ENCODE measurements at regions not wholly inside any gene's neighbourhood (a gene's known extent, or its start where the extent isn't known, plus 50 kb on each side); places are given as distances from the start of the nearest gene placed in this dataset.

DNA sequence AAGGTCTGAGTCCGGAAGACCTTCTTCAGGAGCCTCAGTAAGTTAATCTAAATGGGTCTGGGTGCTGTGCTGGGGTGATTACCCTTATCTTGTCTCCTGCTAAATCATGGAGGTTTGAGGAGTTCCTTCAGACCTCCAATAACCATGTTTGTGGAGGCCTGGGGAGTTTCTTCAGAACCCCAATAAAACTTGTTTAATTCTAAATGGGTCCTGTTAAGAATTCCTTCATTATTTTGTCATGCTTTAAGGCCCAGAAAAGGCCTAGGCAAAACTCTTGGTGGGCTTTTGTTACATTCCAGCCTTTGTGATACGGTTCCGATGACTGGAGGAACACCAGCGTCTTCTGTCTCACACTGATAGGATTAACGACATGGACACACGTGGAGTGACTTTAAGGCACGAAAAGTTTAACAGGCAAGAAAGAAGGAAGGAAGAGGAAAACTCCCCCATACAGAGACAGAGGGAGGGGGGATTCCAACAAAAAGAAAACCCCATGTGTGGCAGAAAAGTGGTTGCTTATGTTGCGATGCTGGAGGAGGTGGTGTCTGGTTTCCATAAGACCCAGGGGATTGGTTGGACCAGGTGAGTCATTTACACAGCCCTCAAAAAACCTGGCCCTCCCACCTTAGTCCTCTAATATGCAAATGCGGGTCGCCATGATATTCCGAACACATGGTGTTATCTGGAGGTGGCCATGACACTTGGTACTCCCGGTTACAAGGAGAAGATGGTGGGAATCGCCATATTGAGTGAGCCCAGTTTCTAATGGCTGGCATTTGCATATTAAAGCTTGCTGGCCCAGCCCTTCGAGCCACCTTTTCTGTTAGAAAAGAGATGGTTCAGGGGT, 72.6 kb upstream of the MFGE8 start:
- intact Hi-C loops (cut with DNase I, micrococcal nuclease), result no loop called here
- H3K36me3 ChIP-seq (ENCODE audit: low read depth), result no peaks in the 10 kb centered on the region
- TF ChIP-seq, protein P1, sequence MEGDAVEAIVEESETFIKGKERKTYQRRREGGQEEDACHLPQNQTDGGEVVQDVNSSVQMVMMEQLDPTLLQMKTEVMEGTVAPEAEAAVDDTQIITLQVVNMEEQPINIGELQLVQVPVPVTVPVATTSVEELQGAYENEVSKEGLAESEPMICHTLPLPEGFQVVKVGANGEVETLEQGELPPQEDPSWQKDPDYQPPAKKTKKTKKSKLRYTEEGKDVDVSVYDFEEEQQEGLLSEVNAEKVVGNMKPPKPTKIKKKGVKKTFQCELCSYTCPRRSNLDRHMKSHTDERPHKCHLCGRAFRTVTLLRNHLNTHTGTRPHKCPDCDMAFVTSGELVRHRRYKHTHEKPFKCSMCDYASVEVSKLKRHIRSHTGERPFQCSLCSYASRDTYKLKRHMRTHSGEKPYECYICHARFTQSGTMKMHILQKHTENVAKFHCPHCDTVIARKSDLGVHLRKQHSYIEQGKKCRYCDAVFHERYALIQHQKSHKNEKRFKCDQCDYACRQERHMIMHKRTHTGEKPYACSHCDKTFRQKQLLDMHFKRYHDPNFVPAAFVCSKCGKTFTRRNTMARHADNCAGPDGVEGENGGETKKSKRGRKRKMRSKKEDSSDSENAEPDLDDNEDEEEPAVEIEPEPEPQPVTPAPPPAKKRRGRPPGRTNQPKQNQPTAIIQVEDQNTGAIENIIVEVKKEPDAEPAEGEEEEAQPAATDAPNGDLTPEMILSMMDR (IDR thresholded peaks at IDR 0.05), result no peak
- H3K9me3 ChIP-seq, result no peaks in the 10 kb centered on the region
- ATAC-seq (no peak), DNase-seq (no peak)
- no peaks in the 10 kb centered on the region for H3K4me1 ChIP-seq (ENCODE audit: low read depth)
- no peak overlapping the region for H3K4me3 ChIP-seq

DNA sequence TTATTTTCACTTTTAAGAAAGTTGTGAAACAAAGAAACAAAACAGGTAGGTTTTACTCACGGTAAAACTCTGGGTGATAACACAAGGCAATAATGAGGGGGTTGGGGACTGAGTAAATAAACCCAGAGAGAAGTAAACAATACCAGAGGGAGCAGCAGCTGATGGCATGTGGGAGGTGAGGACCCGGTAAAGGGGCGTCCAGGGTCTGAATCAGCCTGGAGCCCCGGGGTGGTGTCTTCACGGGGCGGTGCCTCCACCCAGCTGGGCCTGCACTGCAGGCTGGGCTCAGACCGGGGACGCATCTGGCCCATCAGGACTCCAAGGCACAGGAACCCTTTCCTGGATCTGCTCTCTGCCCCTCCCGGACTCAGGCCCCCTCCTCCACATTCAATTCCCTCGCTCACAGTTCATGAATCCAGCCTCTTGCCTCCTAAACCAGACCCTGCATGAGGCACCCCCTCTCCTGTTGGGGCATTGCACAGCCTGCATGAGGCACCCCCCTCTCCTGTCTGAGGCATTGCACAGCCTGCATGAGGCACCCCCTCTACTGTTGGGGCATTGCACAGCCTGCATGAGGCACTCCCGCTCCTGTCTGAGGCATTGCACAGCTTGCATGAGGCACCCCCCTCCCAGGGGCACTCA, 73.9 kb upstream of the MFGE8 start:
- TF ChIP-seq, protein P1 (IDR thresholded peaks at IDR 0.05), result no peak
- ATAC-seq (no peak), DNase-seq (no peak)
- Histone ChIP-seq H3K4me3 (no peak overlapping the region), H3K36me3 (ENCODE audit: low read depth) (no peaks in the 10 kb centered on the region), H3K4me1 (ENCODE audit: low read depth) (no peaks in the 10 kb centered on the region), H3K9me3 (no peaks in the 10 kb centered on the region)
- intact Hi-C loops (cut with DNase I, micrococcal nuclease), result no loop called here

DNA sequence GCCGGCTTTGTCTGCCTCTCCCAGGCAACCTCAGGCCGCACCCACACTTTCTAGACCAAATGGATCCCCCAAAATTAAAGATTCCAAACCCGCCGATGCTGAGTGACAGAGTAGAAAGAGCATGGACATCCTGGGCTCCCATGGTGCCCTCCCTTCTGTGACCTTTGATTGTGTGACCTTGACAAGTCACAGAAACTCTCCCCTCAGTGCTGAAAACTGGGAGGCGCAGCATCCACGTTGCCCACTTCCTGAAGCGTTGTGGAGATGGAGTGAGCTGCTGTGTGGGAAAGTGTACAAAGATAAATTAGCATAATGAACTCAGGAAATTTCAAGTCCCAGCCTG, 74.4 kb upstream of the MFGE8 start:
- TF ChIP-seq, protein P1 (IDR thresholded peaks at IDR 0.05), result no peak
- ATAC-seq, result no peak
- no peak for DNase-seq
- H3K36me3 ChIP-seq (ENCODE audit: low read depth), result no peaks in the 10 kb centered on the region
- H3K4me3 ChIP-seq, result no peak overlapping the region
- no peaks in the 10 kb centered on the region for H3K4me1 ChIP-seq (ENCODE audit: low read depth)
- intact Hi-C loops (cut with DNase I, micrococcal nuclease), result no loop called here
- H3K9me3 ChIP-seq, result no peaks in the 10 kb centered on the region

DNA sequence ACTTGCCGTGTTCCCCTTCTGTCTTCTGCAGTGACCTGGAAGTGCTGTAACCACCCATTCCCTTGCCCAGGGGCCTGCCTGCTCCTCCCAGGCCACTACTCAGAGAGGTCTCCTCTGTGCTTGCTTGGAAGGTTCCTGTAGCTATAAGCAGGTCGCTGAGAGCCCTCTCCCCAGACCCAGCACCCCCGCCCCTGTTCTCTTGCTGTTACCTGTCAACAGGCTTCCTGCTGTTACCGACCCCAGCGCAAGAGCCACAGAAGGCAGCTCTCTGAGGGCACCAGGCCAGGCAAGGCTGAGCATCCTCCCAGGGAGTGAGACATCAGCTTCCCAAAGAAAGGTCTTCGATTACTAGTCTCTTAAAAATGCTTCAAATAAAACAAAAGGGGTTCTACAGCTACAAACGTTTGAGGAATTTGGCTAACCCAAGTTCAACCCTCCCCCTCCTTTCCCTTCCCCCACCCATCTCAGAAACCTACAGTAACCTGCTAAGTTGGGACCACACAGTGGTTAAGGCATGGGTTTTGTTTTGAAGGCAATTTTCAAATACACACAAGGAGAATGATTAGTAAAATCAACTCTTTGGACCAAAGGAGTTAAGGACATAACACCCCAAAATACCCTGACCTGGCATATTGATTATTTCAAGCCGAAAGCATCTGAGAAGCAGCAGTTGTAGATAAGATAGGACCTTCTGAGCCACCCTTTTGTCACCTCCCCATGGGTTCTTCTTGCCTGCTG, 74.9 kb upstream of the MFGE8 start:
- Histone ChIP-seq H3K9me3 (no peaks in the 10 kb centered on the region), H3K4me1 (ENCODE audit: low read depth) (no peaks in the 10 kb centered on the region), H3K36me3 (ENCODE audit: low read depth) (no peaks in the 10 kb centered on the region), H3K4me3 (no peak overlapping the region)
- DNase-seq (no peak), ATAC-seq (no peak)
- TF ChIP-seq, protein P1 (IDR thresholded peaks at IDR 0.05), result no peak
- intact Hi-C loops (cut with DNase I, micrococcal nuclease), result no loop called here

DNA sequence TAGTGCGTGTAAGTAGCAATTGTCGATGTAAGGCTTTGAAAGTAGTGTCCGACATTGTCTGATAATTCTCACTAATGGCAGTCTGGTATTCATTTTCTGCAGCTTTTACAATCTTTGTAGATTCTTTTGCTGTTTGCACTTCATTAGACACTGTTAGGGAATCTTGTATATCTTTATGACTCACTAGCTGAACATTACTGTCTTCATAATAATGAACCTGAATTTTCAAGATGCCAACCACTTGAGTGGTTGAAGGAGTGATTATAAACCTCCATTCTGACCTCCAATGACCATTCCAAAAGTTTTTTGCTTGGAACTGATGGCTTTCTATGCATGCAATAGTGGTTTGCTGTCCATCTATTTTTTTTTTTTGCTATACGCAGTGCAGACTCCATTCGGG, 76.4 kb upstream of the MFGE8 start:
- intact Hi-C loops (cut with DNase I, micrococcal nuclease), result no loop called here
- Histone ChIP-seq H3K4me1 (ENCODE audit: low read depth) (no peaks in the 10 kb centered on the region), H3K36me3 (ENCODE audit: low read depth) (no peaks in the 10 kb centered on the region), H3K9me3 (no peaks in the 10 kb centered on the region), H3K4me3 (no peak overlapping the region)
- ATAC-seq, result no peak
- TF ChIP-seq, protein P1 (IDR thresholded peaks at IDR 0.05), result no peak
- DNase-seq, result no peak

Measured in mucosa of descending colon (tissue), 3 donors.